ENCODE measurements at regions not wholly inside any gene's neighbourhood (a gene's known extent, or its start where the extent isn't known, plus 50 kb on each side); places are given as distances from the start of the nearest gene placed in this dataset.

DNA sequence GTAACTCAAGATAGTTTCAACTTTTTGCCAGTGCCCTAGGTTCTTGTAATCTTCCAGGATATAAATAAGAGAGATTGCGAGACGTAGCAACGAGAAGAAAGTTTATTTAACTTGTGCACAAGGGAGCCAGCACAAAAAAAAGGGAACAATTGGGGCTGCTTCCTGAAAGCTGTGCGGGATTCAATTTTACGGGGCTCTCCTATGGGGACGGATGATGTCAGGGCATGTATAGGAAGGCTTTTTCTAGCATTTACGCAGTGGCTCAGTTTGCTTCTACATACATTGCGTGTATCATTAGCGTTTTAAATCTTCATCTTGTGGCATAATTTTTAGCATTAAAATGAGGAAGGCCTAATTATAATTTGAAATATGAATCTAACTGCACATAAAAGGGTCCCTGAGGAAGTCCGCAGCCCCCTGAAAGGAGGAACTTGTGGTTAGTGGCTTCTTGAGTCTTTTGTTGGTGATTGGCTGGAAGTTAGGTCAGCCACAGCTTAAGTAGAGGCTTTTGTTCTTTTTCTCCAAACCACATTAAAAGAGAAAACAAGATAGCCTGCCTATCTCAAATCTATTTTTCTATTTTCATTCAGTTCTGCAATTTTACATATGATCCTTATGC lies 668.2 kb upstream of the NDST4 start:
- ChIA-PET CTCF (no interaction called here), POLR2A (no interaction called here)
- no peaks in the 10 kb centered on the region for H3K4me1 Mint-ChIP-seq (ENCODE audit: low read depth, unreplicated experiment)
- TF ChIP-seq, protein P1, sequence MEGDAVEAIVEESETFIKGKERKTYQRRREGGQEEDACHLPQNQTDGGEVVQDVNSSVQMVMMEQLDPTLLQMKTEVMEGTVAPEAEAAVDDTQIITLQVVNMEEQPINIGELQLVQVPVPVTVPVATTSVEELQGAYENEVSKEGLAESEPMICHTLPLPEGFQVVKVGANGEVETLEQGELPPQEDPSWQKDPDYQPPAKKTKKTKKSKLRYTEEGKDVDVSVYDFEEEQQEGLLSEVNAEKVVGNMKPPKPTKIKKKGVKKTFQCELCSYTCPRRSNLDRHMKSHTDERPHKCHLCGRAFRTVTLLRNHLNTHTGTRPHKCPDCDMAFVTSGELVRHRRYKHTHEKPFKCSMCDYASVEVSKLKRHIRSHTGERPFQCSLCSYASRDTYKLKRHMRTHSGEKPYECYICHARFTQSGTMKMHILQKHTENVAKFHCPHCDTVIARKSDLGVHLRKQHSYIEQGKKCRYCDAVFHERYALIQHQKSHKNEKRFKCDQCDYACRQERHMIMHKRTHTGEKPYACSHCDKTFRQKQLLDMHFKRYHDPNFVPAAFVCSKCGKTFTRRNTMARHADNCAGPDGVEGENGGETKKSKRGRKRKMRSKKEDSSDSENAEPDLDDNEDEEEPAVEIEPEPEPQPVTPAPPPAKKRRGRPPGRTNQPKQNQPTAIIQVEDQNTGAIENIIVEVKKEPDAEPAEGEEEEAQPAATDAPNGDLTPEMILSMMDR (IDR thresholded peaks at IDR 0.05; ENCODE audit: insufficient read depth in 1 of 2, low read depth in 1 of 2, low read length in 1 of 2, severe bottlenecking in 1 of 2, unreplicated experiment in 1 of 2), result no peak
- Histone ChIP-seq H3K36me3 (ENCODE audit: control insufficient read depth, insufficient read depth, low read length) (no peaks in the 10 kb centered on the region), H3K27me3 (replicated peaks; ENCODE audit: control insufficient read depth, insufficient read depth, low read length) (no peaks in the 10 kb centered on the region), H3K4me3 (ENCODE audit: low read depth, low read length) (no peak overlapping the region), H3K4me1 (no peaks in the 10 kb centered on the region), H3K9me3 (no peaks in the 10 kb centered on the region)
- BruUV-seq (replicated peaks), result no TSS peak
- intact Hi-C loops (cut with micrococcal nuclease; ENCODE audit: unreplicated experiment), result no loop called here
- no peak for DNase-seq
- no peaks in the 10 kb centered on the region for H3K36me3 Mint-ChIP-seq (ENCODE audit: insufficient read depth, unreplicated experiment)
- H3K27me3 Mint-ChIP-seq (ENCODE audit: insufficient read depth, unreplicated experiment), result no peaks in the 10 kb centered on the region
- no peaks in the 10 kb centered on the region for H3K9me3 Mint-ChIP-seq (ENCODE audit: unreplicated experiment)
- H3K27ac Mint-ChIP-seq (ENCODE audit: unreplicated experiment), result no peak overlapping the region
- no peak overlapping the region for H3K4me3 Mint-ChIP-seq (ENCODE audit: unreplicated experiment)

GRCh38 chr4:115780835-115781234 lies 667.4 kb upstream of the NDST4 start:
- ChIA-PET POLR2A (no interaction called here), CTCF (no interaction called here)
- no peaks in the 10 kb centered on the region for H3K36me3 ChIP-seq (ENCODE audit: control insufficient read depth, insufficient read depth, low read length)
- DNase-seq, result no peak
- H3K27me3 ChIP-seq (replicated peaks; ENCODE audit: control insufficient read depth, insufficient read depth, low read length), result no peaks in the 10 kb centered on the region
- Mint-ChIP-seq H3K27ac (ENCODE audit: unreplicated experiment) (no peak overlapping the region), H3K4me3 (ENCODE audit: unreplicated experiment) (no peak overlapping the region), H3K4me1 (ENCODE audit: low read depth, unreplicated experiment) (no peaks in the 10 kb centered on the region), H3K36me3 (ENCODE audit: insufficient read depth, unreplicated experiment) (no peaks in the 10 kb centered on the region), H3K9me3 (ENCODE audit: unreplicated experiment) (no peaks in the 10 kb centered on the region), H3K27me3 (ENCODE audit: insufficient read depth, unreplicated experiment) (no peaks in the 10 kb centered on the region)
- no peaks in the 10 kb centered on the region for H3K9me3 ChIP-seq
- no peaks in the 10 kb centered on the region for H3K4me1 ChIP-seq
- intact Hi-C loops (cut with micrococcal nuclease; ENCODE audit: unreplicated experiment), result no loop called here
- TF ChIP-seq, protein P1 (IDR thresholded peaks at IDR 0.05; ENCODE audit: insufficient read depth in 1 of 2, low read depth in 1 of 2, low read length in 1 of 2, severe bottlenecking in 1 of 2, unreplicated experiment in 1 of 2), result no peak
- no TSS peak for BruUV-seq (replicated peaks)
- no peak overlapping the region for H3K4me3 ChIP-seq (ENCODE audit: low read depth, low read length)

DNA sequence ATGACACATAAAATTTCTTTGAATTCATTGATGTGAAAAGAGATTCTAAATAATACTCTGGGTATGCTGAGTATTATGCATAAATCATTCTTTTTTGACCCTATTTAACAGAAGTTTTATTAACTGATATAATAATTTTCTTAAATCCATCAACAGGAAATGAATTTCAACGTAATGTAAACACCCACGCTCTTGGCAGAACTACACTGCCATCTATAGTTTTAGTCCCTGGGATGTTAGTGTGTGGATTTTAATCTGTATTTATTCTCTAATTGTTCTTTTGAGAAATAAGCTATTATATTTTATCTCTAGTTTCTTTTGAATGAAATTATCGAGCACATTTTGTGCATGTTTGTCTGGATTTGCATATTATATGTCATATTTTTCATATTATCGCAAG lies 666.8 kb upstream of the NDST4 start:
- Mint-ChIP-seq H3K4me3 (ENCODE audit: unreplicated experiment) (no peak overlapping the region), H3K36me3 (ENCODE audit: insufficient read depth, unreplicated experiment) (no peaks in the 10 kb centered on the region), H3K9me3 (ENCODE audit: unreplicated experiment) (no peaks in the 10 kb centered on the region), H3K27ac (ENCODE audit: unreplicated experiment) (no peak overlapping the region), H3K27me3 (ENCODE audit: insufficient read depth, unreplicated experiment) (no peaks in the 10 kb centered on the region), H3K4me1 (ENCODE audit: low read depth, unreplicated experiment) (no peaks in the 10 kb centered on the region)
- BruUV-seq (replicated peaks), result no TSS peak
- ChIA-PET POLR2A (no interaction called here), CTCF (no interaction called here)
- intact Hi-C loops (cut with micrococcal nuclease; ENCODE audit: unreplicated experiment), result no loop called here
- TF ChIP-seq, protein P1 (IDR thresholded peaks at IDR 0.05; ENCODE audit: insufficient read depth in 1 of 2, low read depth in 1 of 2, low read length in 1 of 2, severe bottlenecking in 1 of 2, unreplicated experiment in 1 of 2), result no peak
- Histone ChIP-seq H3K36me3 (ENCODE audit: control insufficient read depth, insufficient read depth, low read length) (no peaks in the 10 kb centered on the region), H3K27me3 (replicated peaks; ENCODE audit: control insufficient read depth, insufficient read depth, low read length) (no peaks in the 10 kb centered on the region), H3K9me3 (no peaks in the 10 kb centered on the region), H3K4me3 (ENCODE audit: low read depth, low read length) (no peak overlapping the region), H3K4me1 (no peaks in the 10 kb centered on the region)
- DNase-seq, result no peak
